BJ (cell line): ENCODE measurements at regions not wholly inside any gene's neighbourhood (a gene's known extent, or its start where the extent isn't known, plus 50 kb on each side); places are given as distances from the start of the nearest gene placed in this dataset.
"Not testable (repeated sequence)": the region's sequence is repeated elsewhere in the genome, so short reads cannot be mapped to it uniquely, and the experiment has no call there.

Experiments used
- CTCF ChIA-PET: fragments of 350-600 bp; formaldehyde crosslinking; extraction: SDS; loops from one replicate; lab custom pipeline; 2021; ENCODE audit warnings: antibody characterized with exemption, inconsistent platforms; lab: Yijun Ruan, JAX
- POLR2A ChIA-PET: fragments of 300-600 bp; sonication (Branson Sonifier 250); formaldehyde crosslinking; extraction: SDS; loops from one replicate; lab custom pipeline; 2021; ENCODE audit warnings: antibody characterized with exemption; lab: Charles Lee
- DNase-seq: peaks from one replicate; pipeline ENCODE4 v3.0.0-alpha.2; 2011; ENCODE audit warnings: low read depth
- H3K27me3 ChIP-seq: 2 replicates; pipeline ENCODE4 v1.6.0; 2011; ENCODE audit warnings: low read length; ENCODE audit not compliant: control insufficient read depth, insufficient read depth
- H3K36me3 ChIP-seq: 2 replicates; pipeline ENCODE4 v1.5.1; 2011; ENCODE audit warnings: low read length; ENCODE audit not compliant: control insufficient read depth, insufficient read depth
- H3K4me3 ChIP-seq: 2 replicates; pipeline ENCODE4 v1.5.1; 2011; ENCODE audit warnings: low read depth, mild to moderate bottlenecking, control low read depth, low read length
- CTCF ChIP-seq: IDR thresholded peaks from 2 replicates; pipeline ENCODE4 v1.5.1; 2011; ENCODE audit warnings: low read depth, mild to moderate bottlenecking, control low read depth, inconsistent platforms, low read length, moderate library complexity; ENCODE audit not compliant: insufficient read depth

- no peaks in the 10 kb centered on the region for H3K27me3 ChIP-seq
- ChIA-PET CTCF (no interaction called here), POLR2A (no interaction called here)
- DNase-seq = no peak
- no peak for TF ChIP-seq CTCF
- H3K36me3 ChIP-seq = no peaks in the 10 kb centered on the region
- no peak overlapping the region for H3K4me3 ChIP-seq
Observed at GRCh38 chr13:78078168-78078567, 159.5 kb upstream of the EDNRB start.

GRCh38 chr13:78067290-78067689, 148.7 kb upstream of the EDNRB start:
- Histone ChIP-seq H3K4me3 (no peak overlapping the region), H3K27me3 (no peaks in the 10 kb centered on the region), H3K36me3 (no peaks in the 10 kb centered on the region)
- ChIA-PET CTCF (no interaction called here), POLR2A (no interaction called here)
- no peak for DNase-seq
- TF ChIP-seq CTCF = no peak

GRCh38 chr13:78065141-78065540, 146.5 kb upstream of the EDNRB start:
- no peak overlapping the region for H3K4me3 ChIP-seq
- POLR2A ChIA-PET = no interaction called here
- DNase-seq = no peak
- no peak for TF ChIP-seq CTCF
- no peaks in the 10 kb centered on the region for H3K36me3 ChIP-seq
- CTCF ChIA-PET = no interaction called here
- H3K27me3 ChIP-seq = no peaks in the 10 kb centered on the region

- ChIA-PET CTCF (no interaction called here), POLR2A (no interaction called here)
- DNase-seq = no peak
- H3K36me3 ChIP-seq = no peaks in the 10 kb centered on the region
- no peak overlapping the region for H3K4me3 ChIP-seq
- no peaks in the 10 kb centered on the region for H3K27me3 ChIP-seq
- no peak for TF ChIP-seq CTCF
Observed at GRCh38 chr13:78061806-78062205, 143.2 kb upstream of the EDNRB start.

DNA sequence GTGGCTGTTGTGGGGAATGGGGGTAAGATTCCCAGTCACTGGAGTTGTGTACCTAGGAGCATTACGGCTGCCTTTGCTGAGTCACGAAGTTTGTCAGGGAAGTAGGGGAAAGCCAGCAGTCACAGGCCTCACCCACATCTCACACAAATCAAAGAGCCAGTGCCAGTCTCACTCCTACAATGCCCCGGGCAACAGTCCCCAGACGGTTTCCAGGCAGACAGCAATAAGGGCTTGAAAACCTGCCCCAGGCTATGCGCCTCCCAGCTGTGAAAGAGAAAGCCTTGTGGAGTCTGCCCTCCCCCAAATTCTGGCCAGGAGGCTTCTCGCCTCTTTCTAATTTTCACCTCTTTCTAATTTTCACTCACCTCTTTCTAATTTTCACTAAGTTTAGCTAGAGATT, 142.3 kb upstream of the EDNRB start:
- DNase-seq = no peak
- TF ChIP-seq CTCF = no peak
- ChIA-PET CTCF (no interaction called here), POLR2A (no interaction called here)
- no peaks in the 10 kb centered on the region for H3K36me3 ChIP-seq
- no peak overlapping the region for H3K4me3 ChIP-seq
- H3K27me3 ChIP-seq = no peaks in the 10 kb centered on the region

DNA sequence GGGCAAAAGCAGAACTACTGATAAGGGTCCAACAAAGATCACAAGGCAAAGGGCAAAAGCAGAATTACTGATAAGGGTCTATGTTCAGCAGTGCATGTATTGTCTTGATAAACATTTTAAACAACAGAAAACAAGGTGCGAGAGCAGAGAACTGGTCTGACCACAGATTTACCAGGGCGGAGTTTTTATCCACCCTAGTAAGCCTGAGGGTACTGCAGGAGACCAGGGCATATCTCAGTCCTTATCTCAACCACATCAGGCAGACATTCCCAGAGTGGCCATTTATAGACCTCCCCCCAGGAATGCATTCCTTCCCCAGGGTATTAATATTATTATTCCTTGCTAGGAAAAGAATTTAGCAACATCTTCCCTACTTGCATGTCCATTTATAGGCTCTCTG, 138.2 kb upstream of the EDNRB start:
- POLR2A ChIA-PET, H3K27me3 ChIP-seq, DNase-seq, H3K4me3 ChIP-seq, H3K36me3 ChIP-seq, CTCF ChIA-PET: not testable (repeated sequence)
